Motor neuron (in vitro differentiated cells): ENCODE measurements at regions not wholly inside any gene's neighbourhood (a gene's known extent, or its start where the extent isn't known, plus 50 kb on each side); places are given as distances from the start of the nearest gene placed in this dataset.

Experiments used
- ATAC-seq, 8 experiments: fragments of 200-7000 bp; cut with Tn5 transposase; replicated peaks in 6 of 8; 2 replicates each; pipeline ENCODE4 v1.8.0; 2021; ENCODE audit warnings: mild to moderate bottlenecking in 8 of 8, moderate library complexity in 8 of 8
- H3K27ac ChIP-seq, 2 donors: fragments of 250-450 bp; sonication (Bioruptor Pico); 2 replicates each; pipeline ENCODE4 v1.9.0; 2021; ENCODE audit warnings: antibody characterized with exemption in 2 of 2, mild to moderate bottlenecking in 2 of 2, moderate library complexity in 1 of 2
- H3K4me1 ChIP-seq, 2 donors: fragments of 250-450 bp; sonication (Bioruptor Pico); replicated peaks in 1 of 2; 2 replicates each; pipeline ENCODE4 v1.6.1; 2021; ENCODE audit warnings: antibody characterized with exemption in 2 of 2, mild to moderate bottlenecking in 2 of 2, moderate library complexity in 1 of 2
- H3K4me3 ChIP-seq, 5 donors: fragments of 250-450 bp; sonication (Bioruptor Pico); 2 replicates each; pipeline ENCODE4 v1.9.0; 2021; ENCODE audit warnings: antibody characterized with exemption in 5 of 5, mild to moderate bottlenecking in 5 of 5, moderate library complexity in 4 of 5
- WGBS, 10 experiments: fragments of 450-650 bp; shearing (Covaris generic); methylation state at CpG; one replicate each; pipeline ENCODE4 v1.0.0; 2022; 5-methylcytosine and 5-hydroxymethylcytosine counted together
- in situ Hi-C, 9 experiments: fragments of 400-800 bp; cut with MboI; loops; one replicate each; pipeline ENCODE4 v1.15.0; 2021; ENCODE audit warnings: low sequenced_read_pairs in 9 of 9, low pct_unique_long_range_greater_than_20kb in 2 of 9; ENCODE audit not compliant: unreplicated experiment in 9 of 9

GRCh38 chr10:4440260-4440659 lies 385.7 kb upstream of the AKR1E2 start:
- in situ Hi-C loops, result no loop called here
- no peak overlapping the region for H3K27ac ChIP-seq
- ATAC-seq, result no peak
- H3K4me1 ChIP-seq, result peaks cover 0 to 12% of the 10 kb centered on the region in 2 donors
- 66 to 100% (median 100%) methylated on average over 1 to 3 of the region's 5 CpGs; no CpG with 5 or more reads in 6 of the 10 experiments for WGBS, 10 experiments
- no peak overlapping the region for H3K4me3 ChIP-seq

GRCh38 chr10:4437791-4438190 lies 388.2 kb upstream of the AKR1E2 start:
- H3K4me1 ChIP-seq, result peaks cover 0 to 12% of the 10 kb centered on the region in 2 donors
- WGBS, 10 experiments, result 42 to 100% (median 100%) methylated on average over 1 of the region's 1 CpG; no CpG with 5 or more reads in 2 of the 10 experiments
- in situ Hi-C loops, result no loop called here
- ATAC-seq, result no peak
- no peak overlapping the region for H3K4me3 ChIP-seq
- H3K27ac ChIP-seq, result no peak overlapping the region

- ATAC-seq, result no peak
- Histone ChIP-seq H3K4me1 (peaks cover 0 to 12% of the 10 kb centered on the region in 2 donors), H3K4me3 (no peak overlapping the region), H3K27ac (no peak overlapping the region)
- in situ Hi-C loops, result no loop called here
- 49 to 100% (median 89%) methylated on average over 3 to 7 of the region's 7 CpGs; no CpG with 5 or more reads in 1 of the 10 experiments for WGBS, 10 experiments
Measured at GRCh38 chr10:4437061-4437460, 388.9 kb upstream of the AKR1E2 start.

GRCh38 chr10:4436103-4436502 lies 389.9 kb upstream of the AKR1E2 start:
- H3K27ac ChIP-seq, result no peak overlapping the region
- peaks cover 0 to 12% of the 10 kb centered on the region in 2 donors for H3K4me1 ChIP-seq
- in situ Hi-C loops, result no loop called here
- H3K4me3 ChIP-seq, result no peak overlapping the region
- peak in 3 of 8 experiments; percentile 59 to 91 (median 83) for ATAC-seq

GRCh38 chr10:4434516-4435071 lies 391.4 kb upstream of the AKR1E2 start:
- 70 to 100% (median 100%) methylated on average over 1 to 3 of the region's 3 CpGs; no CpG with 5 or more reads in 2 of the 10 experiments for WGBS, 10 experiments
- Histone ChIP-seq H3K4me3 (no peak overlapping the region), H3K27ac (no peak overlapping the region), H3K4me1 (peaks cover 0 to 12% of the 10 kb centered on the region in 2 donors)
- in situ Hi-C loops, result no loop called here
- ATAC-seq, result peak in 1 of 8 experiments; percentile 28

- no peak overlapping the region for H3K27ac ChIP-seq
- in situ Hi-C loops, result no loop called here
- peaks cover 0 to 10% of the 10 kb centered on the region in 2 donors for H3K4me1 ChIP-seq
- no peak for ATAC-seq
- no peak overlapping the region for H3K4me3 ChIP-seq
- WGBS, 10 experiments, result 97 to 100% (median 100%) methylated on average over 1 to 3 of the region's 3 CpGs; no CpG with 5 or more reads in 7 of the 10 experiments
Measured at GRCh38 chr10:4434105-4434504, 391.9 kb upstream of the AKR1E2 start.

- no peak overlapping the region for H3K4me3 ChIP-seq
- ATAC-seq, result peak in 3 of 8 experiments; percentile 44 to 90 (median 67)
- no peak overlapping the region for H3K27ac ChIP-seq
- no peaks in the 10 kb centered on the region for H3K4me1 ChIP-seq
- in situ Hi-C loops, result no loop called here
- WGBS, 10 experiments, result 62 to 100% (median 87%) methylated on average over 2 to 11 of the region's 11 CpGs; no CpG with 5 or more reads in 1 of the 10 experiments
Measured at GRCh38 chr10:4431114-4431863, 394.7 kb upstream of the AKR1E2 start.

- ATAC-seq, result no peak
- H3K4me3 ChIP-seq, result no peak overlapping the region
- in situ Hi-C loops, result no loop called here
- 28 to 100% (median 85%) methylated on average over 1 to 9 of the region's 9 CpGs; no CpG with 5 or more reads in 2 of the 10 experiments for WGBS, 10 experiments
- no peaks in the 10 kb centered on the region for H3K4me1 ChIP-seq
- H3K27ac ChIP-seq, result no peak overlapping the region
Measured at GRCh38 chr10:4429571-4429970, 396.4 kb upstream of the AKR1E2 start.

GRCh38 chr10:4427532-4427931 lies 398.5 kb upstream of the AKR1E2 start:
- Histone ChIP-seq H3K4me3 (no peak overlapping the region), H3K4me1 (no peaks in the 10 kb centered on the region), H3K27ac (no peak overlapping the region)
- in situ Hi-C loops, result no loop called here
- WGBS, 10 experiments, result 75 to 100% (median 100%) methylated on average over 1 of the region's 1 CpG; no CpG with 5 or more reads in 4 of the 10 experiments
- no peak for ATAC-seq

- no peaks in the 10 kb centered on the region for H3K4me1 ChIP-seq
- peak in 2 of 8 experiments; percentile 27 to 44 for ATAC-seq
- in situ Hi-C loops, result no loop called here
- no peak overlapping the region for H3K4me3 ChIP-seq
- H3K27ac ChIP-seq, result no peak overlapping the region
- WGBS, 10 experiments, result 9 to 100% (median 76%) methylated on average over 1 of the region's 1 CpG; no CpG with 5 or more reads in 2 of the 10 experiments
Measured at GRCh38 chr10:4426866-4427265, 399.1 kb upstream of the AKR1E2 start.

GRCh38 chr10:4409319-4409718 lies 416.7 kb upstream of the AKR1E2 start:
- no peak for ATAC-seq
- Histone ChIP-seq H3K27ac (no peak overlapping the region), H3K4me3 (no peak overlapping the region), H3K4me1 (peaks cover 4 to 18% of the 10 kb centered on the region in 2 donors)
- in situ Hi-C loops, result no loop called here
- WGBS, 10 experiments, result 86 to 100% (median 93%) methylated on average over 1 to 2 of the region's 2 CpGs; no CpG with 5 or more reads in 3 of the 10 experiments

- in situ Hi-C loops, result no loop called here
- Histone ChIP-seq H3K27ac (no peak overlapping the region), H3K4me3 (no peak overlapping the region), H3K4me1 (peaks cover 4 to 16% of the 10 kb centered on the region in 2 donors)
- ATAC-seq, result peak in 4 of 8 experiments; percentile 18 to 80 (median 76)
- 0 to 100% (median 73%) methylated on average over 1 of the region's 1 CpG for WGBS, 10 experiments
Measured at GRCh38 chr10:4407783-4408182, 418.2 kb upstream of the AKR1E2 start.

GRCh38 chr10:4405828-4406227 lies 420.2 kb upstream of the AKR1E2 start:
- in situ Hi-C loops, result no loop called here
- Histone ChIP-seq H3K4me3 (no peak overlapping the region), H3K27ac (no peak overlapping the region), H3K4me1 (peaks cover 0 to 14% of the 10 kb centered on the region in 2 donors)
- no peak for ATAC-seq
- WGBS, 10 experiments, result 60 to 100% (median 90%) methylated on average over 1 to 2 of the region's 3 CpGs; no CpG with 5 or more reads in 1 of the 10 experiments
